ENCODE measurements at regions not wholly inside any gene's neighbourhood (a gene's known extent, or its start where the extent isn't known, plus 50 kb on each side); places are given as distances from the start of the nearest gene placed in this dataset.

DNA sequence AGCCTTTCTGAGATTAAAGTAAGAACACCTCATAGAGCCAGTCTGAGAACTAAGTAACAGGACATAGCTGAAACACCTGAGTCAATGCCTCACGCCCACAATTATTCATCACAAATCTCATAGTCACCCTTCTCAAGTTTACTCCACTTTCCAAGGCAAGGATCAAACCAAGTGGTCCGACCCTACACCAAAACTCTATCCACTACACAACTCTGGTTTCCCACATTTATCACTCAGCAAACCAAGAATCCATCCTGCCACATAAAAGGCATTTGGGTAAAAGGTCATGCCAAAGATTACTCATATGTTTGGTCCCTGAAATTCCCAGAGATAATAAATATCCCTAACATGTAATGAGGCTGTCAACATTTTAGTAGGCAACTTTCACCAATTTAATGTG is 144.1 kb downstream of the RPAP3 start (continued):
- TF ChIP-seq PML (IDR thresholded peaks at IDR 0.05; ENCODE audit: low read length) (no peak), IKZF1 (conservative IDR thresholded peaks at IDR 0.05) (no peak), TCF3 (IDR thresholded peaks at IDR 0.05; ENCODE audit: borderline replicate concordance, insufficient read depth, low read depth, low read length) (no peak), CBFB (IDR thresholded peaks at IDR 0.05; ENCODE audit: low read depth) (no peak), SREBF1 (IDR thresholded peaks at IDR 0.05; ENCODE audit: low read length) (no peak), TBL1XR1 (IDR thresholded peaks at IDR 0.05; ENCODE audit: low read depth, low read length) (no peak), HDGF (IDR thresholded peaks at IDR 0.05) (no peak)
- TF ChIP-seq, protein P1, sequence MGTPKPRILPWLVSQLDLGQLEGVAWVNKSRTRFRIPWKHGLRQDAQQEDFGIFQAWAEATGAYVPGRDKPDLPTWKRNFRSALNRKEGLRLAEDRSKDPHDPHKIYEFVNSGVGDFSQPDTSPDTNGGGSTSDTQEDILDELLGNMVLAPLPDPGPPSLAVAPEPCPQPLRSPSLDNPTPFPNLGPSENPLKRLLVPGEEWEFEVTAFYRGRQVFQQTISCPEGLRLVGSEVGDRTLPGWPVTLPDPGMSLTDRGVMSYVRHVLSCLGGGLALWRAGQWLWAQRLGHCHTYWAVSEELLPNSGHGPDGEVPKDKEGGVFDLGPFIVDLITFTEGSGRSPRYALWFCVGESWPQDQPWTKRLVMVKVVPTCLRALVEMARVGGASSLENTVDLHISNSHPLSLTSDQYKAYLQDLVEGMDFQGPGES (IDR thresholded peaks at IDR 0.05), result no peak
- TF ChIP-seq, protein P2, sequence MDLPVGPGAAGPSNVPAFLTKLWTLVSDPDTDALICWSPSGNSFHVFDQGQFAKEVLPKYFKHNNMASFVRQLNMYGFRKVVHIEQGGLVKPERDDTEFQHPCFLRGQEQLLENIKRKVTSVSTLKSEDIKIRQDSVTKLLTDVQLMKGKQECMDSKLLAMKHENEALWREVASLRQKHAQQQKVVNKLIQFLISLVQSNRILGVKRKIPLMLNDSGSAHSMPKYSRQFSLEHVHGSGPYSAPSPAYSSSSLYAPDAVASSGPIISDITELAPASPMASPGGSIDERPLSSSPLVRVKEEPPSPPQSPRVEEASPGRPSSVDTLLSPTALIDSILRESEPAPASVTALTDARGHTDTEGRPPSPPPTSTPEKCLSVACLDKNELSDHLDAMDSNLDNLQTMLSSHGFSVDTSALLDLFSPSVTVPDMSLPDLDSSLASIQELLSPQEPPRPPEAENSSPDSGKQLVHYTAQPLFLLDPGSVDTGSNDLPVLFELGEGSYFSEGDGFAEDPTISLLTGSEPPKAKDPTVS (IDR thresholded peaks at IDR 0.05; ENCODE audit: low read depth, low read length), result no peak

DNA sequence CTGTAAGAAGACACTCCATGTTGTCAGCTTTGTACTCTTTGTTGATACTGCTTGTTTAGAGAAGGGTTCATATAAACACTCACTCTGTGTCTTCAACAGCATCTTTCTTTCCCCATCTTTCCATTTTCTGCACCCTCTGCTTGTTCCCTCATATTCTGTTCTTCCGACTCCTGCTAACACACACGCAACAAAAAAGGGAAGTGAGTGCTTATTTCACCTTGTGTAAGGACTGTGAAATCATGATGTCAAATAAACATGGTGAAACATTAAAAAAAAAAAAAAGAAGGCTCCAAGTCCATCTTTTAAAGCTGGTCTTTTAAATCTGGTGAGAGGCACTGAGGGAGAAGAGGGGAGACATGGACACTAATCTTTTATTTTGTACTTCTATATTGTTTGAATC is 145.4 kb downstream of the RPAP3 start:
- SMC1A ChIA-PET (ENCODE audit: uncharacterized antibody, unreplicated experiment), result interaction anchor here (0.8 kb wide), 1 partner anchor 13 kb away, joined by 3 read pairs; no protein-coding TSS in a partner anchor
- DNase-seq (ENCODE audit: low read depth, low spot score) (no peak), FAIRE-seq (no peak), ATAC-seq (no peak)
- WGBS (ENCODE audit: insufficient coverage, insufficient replicate concordance, low lambda C conversion rate, missing lambda C conversion rate), result 4% methylated on average over 2 of the region's 2 CpGs
- no peaks in the 10 kb centered on the region for H3K36me3 ChIP-seq (ENCODE audit: control insufficient read depth in 2 of 2, insufficient read depth in 2 of 2, low read length in 1 of 2)
- H2AFZ ChIP-seq (ENCODE audit: control insufficient read depth, low read depth, low read length), result no peak overlapping the region
- intact Hi-C loops (cut with micrococcal nuclease; ENCODE audit: unreplicated experiment) (no loop called here), in situ Hi-C loops (cut with MboI) (no loop called here)
- CTCF ChIA-PET, result interaction anchor here (0.6 kb wide), 1 partner anchor 191 kb away, joined by 3 read pairs; no protein-coding TSS in a partner anchor
- H3K9me3 ChIP-seq (replicated peaks; ENCODE audit: control insufficient read depth, insufficient read depth, low read length), result no peaks in the 10 kb centered on the region; the same call in 2 of the 3 replicates
- H3K79me2 ChIP-seq (ENCODE audit: control insufficient read depth, insufficient read depth, low read length), result no peaks in the 10 kb centered on the region
- no peak overlapping the region for H3K4me3 ChIP-seq
- TF ChIP-seq RELA (IDR thresholded peaks at IDR 0.05; ENCODE audit: borderline replicate concordance, partially characterized antibody) (no peak), SPI1 (IDR thresholded peaks at IDR 0.05; ENCODE audit: borderline replicate concordance, insufficient read depth, low read depth, low read length) (peak; percentile 14; the same call in 1 of the 2 replicates)
- H3K4me1 ChIP-seq (ENCODE audit: control insufficient read depth, insufficient read depth, low read length), result no peaks in the 10 kb centered on the region
- H3K27ac ChIP-seq (ENCODE audit: control insufficient read depth, insufficient read depth), result no peak overlapping the region
- no peak overlapping the region for H3K4me2 ChIP-seq (ENCODE audit: control insufficient read depth, insufficient read depth)
- H4K20me1 ChIP-seq (ENCODE audit: control insufficient read depth, insufficient read depth), result no peaks in the 10 kb centered on the region
- no peak overlapping the region for H3K9ac ChIP-seq (ENCODE audit: control insufficient read depth, insufficient read depth, low read length)
- BruUV-seq (replicated peaks), result no TSS peak
- no peaks in the 10 kb centered on the region; a peak in 1 of 4 replicates for H3K27me3 ChIP-seq (replicated peaks in 1 of 2; ENCODE audit: control insufficient read depth in 2 of 2, insufficient read depth in 2 of 2, low read length in 1 of 2)
- POLR2A ChIA-PET, result no interaction called here
- RAD21 ChIA-PET (ENCODE audit: unreplicated experiment), result no interaction called here

Measured in GM12878 (cell line).